ENCODE measurements at regions not wholly inside any gene's neighbourhood (a gene's known extent, or its start where the extent isn't known, plus 50 kb on each side); places are given as distances from the start of the nearest gene placed in this dataset.
"Not testable (repeated sequence)": the region's sequence is repeated elsewhere in the genome, so short reads cannot be mapped to it uniquely, and the experiment has no call there.

- H3K27me3 ChIP-seq (replicated peaks; ENCODE audit: control insufficient read depth, insufficient read depth, low read length), result no peaks in the 10 kb centered on the region
- no peak overlapping the region for H3K4me3 ChIP-seq (replicated peaks; ENCODE audit: low read depth, low read length)
- H3K36me3 ChIP-seq (ENCODE audit: control insufficient read depth, insufficient read depth, low read length), result no peaks in the 10 kb centered on the region
- no peak for DNase-seq (ENCODE audit: extremely low read depth, insufficient read length)
- no peak for TF ChIP-seq CTCF (IDR thresholded peaks at IDR 0.05; ENCODE audit: insufficient read depth, low read length, poor library complexity, severe bottlenecking)
These were observed 73.3 kb upstream of the NREP start for GRCh38 chr5:111830333-111830732.

GRCh38 chr5:111829701-111830100 is 72.7 kb upstream of the NREP start:
- H3K4me3 ChIP-seq (replicated peaks; ENCODE audit: low read depth, low read length), result no peak overlapping the region
- no peaks in the 10 kb centered on the region for H3K27me3 ChIP-seq (replicated peaks; ENCODE audit: control insufficient read depth, insufficient read depth, low read length)
- H3K36me3 ChIP-seq (ENCODE audit: control insufficient read depth, insufficient read depth, low read length), result no peaks in the 10 kb centered on the region
- no peak for TF ChIP-seq CTCF (IDR thresholded peaks at IDR 0.05; ENCODE audit: insufficient read depth, low read length, poor library complexity, severe bottlenecking)
- DNase-seq (ENCODE audit: extremely low read depth, insufficient read length), result no peak

- Histone ChIP-seq H3K4me3 (replicated peaks; ENCODE audit: low read depth, low read length) (no peak overlapping the region), H3K36me3 (ENCODE audit: control insufficient read depth, insufficient read depth, low read length) (no peaks in the 10 kb centered on the region), H3K27me3 (replicated peaks; ENCODE audit: control insufficient read depth, insufficient read depth, low read length) (no peaks in the 10 kb centered on the region)
- no peak for DNase-seq (ENCODE audit: extremely low read depth, insufficient read length)
- TF ChIP-seq CTCF (IDR thresholded peaks at IDR 0.05; ENCODE audit: insufficient read depth, low read length, poor library complexity, severe bottlenecking), result no peak
These were observed 69.1 kb upstream of the NREP start for GRCh38 chr5:111826064-111826463.

- DNase-seq (ENCODE audit: extremely low read depth, insufficient read length), result no peak
- H3K36me3 ChIP-seq (ENCODE audit: control insufficient read depth, insufficient read depth, low read length), result no peaks in the 10 kb centered on the region
- no peaks in the 10 kb centered on the region for H3K27me3 ChIP-seq (replicated peaks; ENCODE audit: control insufficient read depth, insufficient read depth, low read length)
- H3K4me3 ChIP-seq (replicated peaks; ENCODE audit: low read depth, low read length), result no peak overlapping the region
- no peak for TF ChIP-seq CTCF (IDR thresholded peaks at IDR 0.05; ENCODE audit: insufficient read depth, low read length, poor library complexity, severe bottlenecking)
These were observed 63.1 kb upstream of the NREP start for GRCh38 chr5:111820072-111820471.

DNA sequence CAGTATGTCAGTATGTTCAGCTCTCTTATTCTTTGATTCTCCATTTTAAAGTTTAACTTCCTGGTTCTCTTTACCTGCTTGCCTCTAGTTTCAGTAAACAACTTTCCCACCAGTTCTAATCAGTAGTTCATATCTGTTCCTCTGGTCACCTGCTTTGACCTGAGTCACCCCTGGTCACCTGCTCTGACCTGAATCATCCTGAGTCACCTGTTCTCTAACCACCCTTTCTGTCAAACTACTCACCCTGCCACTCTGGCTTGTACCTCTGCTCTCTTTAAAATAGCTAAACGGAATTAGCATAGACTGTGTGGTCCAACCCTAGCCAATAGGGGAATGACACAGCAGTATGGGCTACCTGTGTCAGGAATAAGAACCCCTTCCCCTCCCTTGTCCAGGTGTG is 62.0 kb upstream of the NREP start:
- H3K36me3 ChIP-seq (ENCODE audit: control insufficient read depth, insufficient read depth, low read length); H3K4me3 ChIP-seq (replicated peaks; ENCODE audit: low read depth, low read length); H3K27me3 ChIP-seq (replicated peaks; ENCODE audit: control insufficient read depth, insufficient read depth, low read length); DNase-seq (ENCODE audit: extremely low read depth, insufficient read length): not testable (repeated sequence)

DNA sequence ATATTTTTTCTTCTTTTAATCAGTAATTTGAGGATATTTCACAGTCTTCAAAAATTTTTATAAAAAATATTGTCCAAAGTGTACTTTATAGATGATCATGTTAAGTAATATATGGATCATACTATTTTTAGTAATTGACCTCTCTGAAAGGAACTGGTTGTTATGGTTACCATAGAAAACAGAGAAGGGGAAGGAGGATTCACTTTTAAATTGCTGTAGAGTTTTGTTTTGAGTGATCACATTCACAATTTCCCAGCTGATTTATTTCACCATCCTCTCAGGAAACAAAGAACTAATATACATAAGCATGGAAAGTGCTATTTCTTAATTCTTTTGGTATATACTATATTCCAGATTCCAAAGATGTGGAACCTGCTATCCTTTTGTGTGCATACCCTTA is 56.5 kb upstream of the NREP start:
- H3K27me3 ChIP-seq (replicated peaks; ENCODE audit: control insufficient read depth, insufficient read depth, low read length), result no peaks in the 10 kb centered on the region
- no peak for DNase-seq (ENCODE audit: extremely low read depth, insufficient read length)
- H3K4me3 ChIP-seq (replicated peaks; ENCODE audit: low read depth, low read length), result no peak overlapping the region
- H3K36me3 ChIP-seq (ENCODE audit: control insufficient read depth, insufficient read depth, low read length), result no peaks in the 10 kb centered on the region
- no peak for TF ChIP-seq CTCF (IDR thresholded peaks at IDR 0.05; ENCODE audit: insufficient read depth, low read length, poor library complexity, severe bottlenecking)
